Endothelial cell (in vitro differentiated cells): ENCODE measurements at regions not wholly inside any gene's neighbourhood (a gene's known extent, or its start where the extent isn't known, plus 50 kb on each side); places are given as distances from the start of the nearest gene placed in this dataset.
A peak's percentile ranks its signal among the peaks of the same experiment; 100 is the strongest.

Experiments
- DNase-seq: peaks from one replicate; pipeline ENCODE4 v3.0.0; 2021; ENCODE audit warnings: low spot score
- H3K27ac Mint-ChIP-seq: one replicate; pipeline ENCODE4 v1.8.0; 2021; ENCODE audit warnings: mixed read lengths, inconsistent platforms; ENCODE audit not compliant: unreplicated experiment
- H3K27me3 Mint-ChIP-seq: one replicate; pipeline ENCODE4 v1.8.0; 2021; ENCODE audit warnings: mild to moderate bottlenecking, moderate library complexity, mixed read lengths, inconsistent platforms; ENCODE audit not compliant: unreplicated experiment
- H3K36me3 Mint-ChIP-seq: one replicate; pipeline ENCODE4 v1.8.0; 2021; ENCODE audit warnings: mild to moderate bottlenecking, low read depth, mixed read lengths, inconsistent platforms; ENCODE audit not compliant: unreplicated experiment
- H3K4me1 Mint-ChIP-seq: one replicate; pipeline ENCODE4 v1.8.0; 2021; ENCODE audit warnings: mild to moderate bottlenecking, mixed read lengths, inconsistent platforms; ENCODE audit not compliant: unreplicated experiment
- H3K4me3 Mint-ChIP-seq: one replicate; pipeline ENCODE4 v1.8.0; 2021; ENCODE audit warnings: mild to moderate bottlenecking, mixed read lengths, inconsistent platforms; ENCODE audit not compliant: unreplicated experiment
- H3K9me3 Mint-ChIP-seq: one replicate; pipeline ENCODE4 v1.8.0; 2021; ENCODE audit warnings: mixed read lengths, inconsistent platforms; ENCODE audit not compliant: unreplicated experiment
- TF ChIP-seq, protein P1 (sequence below): fragments of 200-600 bp; sonication (generic); IDR thresholded peaks from one replicate; pipeline ENCODE4 v1.5.0; 2021; ENCODE audit warnings: antibody characterized with exemption; ENCODE audit not compliant: unreplicated experiment

GRCh38 chr11:120013325-120014250 is 124.3 kb downstream of the TRIM29 start:
- H3K4me3 Mint-ChIP-seq: no peak overlapping the region
- no peak overlapping the region for H3K27ac Mint-ChIP-seq
- H3K27me3 Mint-ChIP-seq: peaks cover 10% of the 10 kb centered on the region
- H3K9me3 Mint-ChIP-seq: no peaks in the 10 kb centered on the region
- H3K36me3 Mint-ChIP-seq: no peaks in the 10 kb centered on the region
- peaks cover 23% of the 10 kb centered on the region for H3K4me1 Mint-ChIP-seq
- peak; percentile 72 for DNase-seq
- TF ChIP-seq, protein P1, sequence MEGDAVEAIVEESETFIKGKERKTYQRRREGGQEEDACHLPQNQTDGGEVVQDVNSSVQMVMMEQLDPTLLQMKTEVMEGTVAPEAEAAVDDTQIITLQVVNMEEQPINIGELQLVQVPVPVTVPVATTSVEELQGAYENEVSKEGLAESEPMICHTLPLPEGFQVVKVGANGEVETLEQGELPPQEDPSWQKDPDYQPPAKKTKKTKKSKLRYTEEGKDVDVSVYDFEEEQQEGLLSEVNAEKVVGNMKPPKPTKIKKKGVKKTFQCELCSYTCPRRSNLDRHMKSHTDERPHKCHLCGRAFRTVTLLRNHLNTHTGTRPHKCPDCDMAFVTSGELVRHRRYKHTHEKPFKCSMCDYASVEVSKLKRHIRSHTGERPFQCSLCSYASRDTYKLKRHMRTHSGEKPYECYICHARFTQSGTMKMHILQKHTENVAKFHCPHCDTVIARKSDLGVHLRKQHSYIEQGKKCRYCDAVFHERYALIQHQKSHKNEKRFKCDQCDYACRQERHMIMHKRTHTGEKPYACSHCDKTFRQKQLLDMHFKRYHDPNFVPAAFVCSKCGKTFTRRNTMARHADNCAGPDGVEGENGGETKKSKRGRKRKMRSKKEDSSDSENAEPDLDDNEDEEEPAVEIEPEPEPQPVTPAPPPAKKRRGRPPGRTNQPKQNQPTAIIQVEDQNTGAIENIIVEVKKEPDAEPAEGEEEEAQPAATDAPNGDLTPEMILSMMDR: peak; percentile 60

DNA sequence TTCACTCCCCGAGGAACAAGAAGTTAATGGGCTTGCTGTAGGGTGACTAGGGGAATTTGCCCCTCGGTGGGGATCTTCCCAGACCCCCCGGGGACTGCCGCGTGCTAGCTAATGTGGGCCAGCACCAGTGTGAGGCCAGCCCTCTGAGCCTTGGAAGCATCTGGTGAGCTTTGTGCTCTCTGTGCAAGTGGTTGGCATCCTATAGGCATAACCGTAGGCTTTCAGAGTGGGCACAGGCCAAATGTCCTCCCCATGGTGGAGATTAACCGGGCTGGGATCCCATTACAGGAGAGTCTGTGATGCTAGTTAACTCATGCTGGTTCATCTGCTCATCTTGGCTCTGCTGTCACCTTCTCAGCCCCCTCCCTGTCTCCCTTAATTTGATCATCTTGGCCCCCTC is 125.7 kb downstream of the TRIM29 start:
- peaks cover 26% of the 10 kb centered on the region for H3K4me1 Mint-ChIP-seq
- H3K9me3 Mint-ChIP-seq: no peaks in the 10 kb centered on the region
- H3K4me3 Mint-ChIP-seq: no peak overlapping the region
- no peaks in the 10 kb centered on the region for H3K36me3 Mint-ChIP-seq
- TF ChIP-seq, protein P1: no peak
- DNase-seq: no peak
- H3K27me3 Mint-ChIP-seq: peaks cover 10% of the 10 kb centered on the region
- H3K27ac Mint-ChIP-seq: no peak overlapping the region

GRCh38 chr11:120011836-120012235 is 126.1 kb downstream of the TRIM29 start:
- H3K4me3 Mint-ChIP-seq: no peak overlapping the region
- TF ChIP-seq, protein P1: no peak
- peaks cover 10% of the 10 kb centered on the region for H3K27me3 Mint-ChIP-seq
- peaks cover 25% of the 10 kb centered on the region for H3K4me1 Mint-ChIP-seq
- no peak overlapping the region for H3K27ac Mint-ChIP-seq
- H3K36me3 Mint-ChIP-seq: no peaks in the 10 kb centered on the region
- no peak for DNase-seq
- H3K9me3 Mint-ChIP-seq: no peaks in the 10 kb centered on the region

GRCh38 chr11:120010775-120011174 is 127.1 kb downstream of the TRIM29 start:
- H3K27ac Mint-ChIP-seq: no peak overlapping the region
- no peaks in the 10 kb centered on the region for H3K36me3 Mint-ChIP-seq
- peaks cover 25% of the 10 kb centered on the region for H3K4me1 Mint-ChIP-seq
- no peaks in the 10 kb centered on the region for H3K9me3 Mint-ChIP-seq
- peaks cover 7% of the 10 kb centered on the region for H3K27me3 Mint-ChIP-seq
- DNase-seq: no peak
- H3K4me3 Mint-ChIP-seq: no peak overlapping the region
- TF ChIP-seq, protein P1: no peak

- Mint-ChIP-seq H3K4me3 (no peak overlapping the region), H3K9me3 (no peaks in the 10 kb centered on the region), H3K36me3 (no peaks in the 10 kb centered on the region), H3K4me1 (peaks cover 25% of the 10 kb centered on the region), H3K27ac (no peak overlapping the region), H3K27me3 (peaks cover 4% of the 10 kb centered on the region)
- no peak for DNase-seq
- TF ChIP-seq, protein P1: no peak
These were observed 128.0 kb downstream of the TRIM29 start for GRCh38 chr11:120009938-120010337.
